SK-N-SH treated with all-trans-retinoic acid at 6 μM for 48 hours (cell line): ENCODE measurements at regions not wholly inside any gene's neighbourhood (a gene's known extent, or its start where the extent isn't known, plus 50 kb on each side); places are given as distances from the start of the nearest gene placed in this dataset.

Source experiments
- ATAC-seq: fragments of 200-7000 bp; cut with Tn5 transposase; 3 replicates; pipeline ENCODE4 v1.9.1; 2020; ENCODE audit warnings: mild to moderate bottlenecking, moderate library complexity
- ARNTL ChIP-seq: fragments of 450-650 bp; formaldehyde crosslinking; IDR thresholded peaks from 2 replicates; pipeline ENCODE4 v1.5.0; 2020; ENCODE audit warnings: low read depth, mild to moderate bottlenecking, moderate library complexity, borderline replicate concordance
- CREB5 ChIP-seq: fragments of 250-450 bp; sonication (Bioruptor Pico); IDR thresholded peaks from 2 replicates; pipeline ENCODE4 v1.5.1; 2020; ENCODE audit warnings: low read depth, mild to moderate bottlenecking, moderate library complexity
- ISL1 ChIP-seq: fragments of 250-450 bp; sonication (Bioruptor Pico); IDR thresholded peaks from 2 replicates; pipeline ENCODE4 v2.1.2; 2022; ENCODE audit warnings: mild to moderate bottlenecking, moderate library complexity
- OSR1 ChIP-seq: fragments of 250-450 bp; sonication (Bioruptor Pico); IDR thresholded peaks from 2 replicates; pipeline ENCODE4 v1.8.0; 2022; ENCODE audit warnings: moderate library complexity, mild to moderate bottlenecking, inconsistent platforms
- PATZ1 ChIP-seq: fragments of 250-450 bp; sonication (Bioruptor Pico); IDR thresholded peaks from 2 replicates; pipeline ENCODE4 v1.8.0; 2020; ENCODE audit warnings: mild to moderate bottlenecking, moderate library complexity, borderline replicate concordance
- PPARA ChIP-seq: fragments of 250-450 bp; sonication (Bioruptor Pico); IDR thresholded peaks from 2 replicates; pipeline ENCODE4 v1.5.0; 2020; ENCODE audit warnings: mild to moderate bottlenecking, borderline replicate concordance
- RARB ChIP-seq: fragments of 250-450 bp; sonication (Bioruptor Pico); IDR thresholded peaks from 2 replicates; pipeline ENCODE4 v1.8.0; 2021; ENCODE audit warnings: mild to moderate bottlenecking, moderate library complexity
- SNAI2 ChIP-seq: fragments of 250-450 bp; sonication (Bioruptor Pico); IDR thresholded peaks from 2 replicates; pipeline ENCODE4 v1.5.0; 2020; ENCODE audit warnings: mild to moderate bottlenecking, moderate library complexity
- TCF4 ChIP-seq: fragments of 250-450 bp; sonication (Bioruptor Pico); IDR thresholded peaks from 2 replicates; pipeline ENCODE4 v1.8.0; 2021; ENCODE audit warnings: mild to moderate bottlenecking, moderate library complexity, borderline replicate concordance
- TOX ChIP-seq: fragments of 250-450 bp; sonication (Bioruptor Pico); IDR thresholded peaks from 2 replicates; pipeline ENCODE4 v1.8.0; 2021; ENCODE audit warnings: mild to moderate bottlenecking, moderate library complexity, borderline replicate concordance
- TSHZ2 ChIP-seq: fragments of 250-450 bp; sonication (Bioruptor Pico); IDR thresholded peaks from 2 replicates; pipeline ENCODE4 v1.5.0; 2020; ENCODE audit warnings: mild to moderate bottlenecking, moderate library complexity
- ZC3H10 ChIP-seq: fragments of 250-450 bp; sonication (Bioruptor Pico); IDR thresholded peaks from 2 replicates; pipeline ENCODE4 v1.5.1; 2021; ENCODE audit warnings: mild to moderate bottlenecking, moderate library complexity
- ZFP30 ChIP-seq: fragments of 450-650 bp; formaldehyde crosslinking; IDR thresholded peaks from 2 replicates; pipeline ENCODE4 v1.5.0; 2022; ENCODE audit warnings: mild to moderate bottlenecking, moderate library complexity
- ZNF565 ChIP-seq: fragments of 450-650 bp; formaldehyde crosslinking; conservative IDR thresholded peaks from 2 replicates; pipeline ENCODE4 v1.5.0; 2020; ENCODE audit warnings: low read depth, mild to moderate bottlenecking, moderate library complexity
- ZNF70 ChIP-seq: fragments of 450-650 bp; formaldehyde crosslinking; IDR thresholded peaks from 2 replicates; pipeline ENCODE4 v1.5.0; 2020; ENCODE audit warnings: mild to moderate bottlenecking, moderate library complexity
- ZNF8 ChIP-seq: fragments of 450-650 bp; formaldehyde crosslinking; IDR thresholded peaks from 2 replicates; pipeline ENCODE4 v1.5.0; 2020; ENCODE audit warnings: mild to moderate bottlenecking, moderate library complexity
- TF ChIP-seq, protein P1 (sequence below): fragments of 250-450 bp; sonication (Bioruptor Pico); IDR thresholded peaks from 2 replicates; pipeline ENCODE4 v1.8.0; 2021; ENCODE audit warnings: low read depth, mild to moderate bottlenecking, moderate library complexity, borderline replicate concordance
- TF ChIP-seq, protein P2 (sequence below): fragments of 250-450 bp; sonication (Bioruptor Pico); IDR thresholded peaks from 2 replicates; pipeline ENCODE4 v1.5.1; 2021; ENCODE audit warnings: mild to moderate bottlenecking, moderate library complexity

DNA sequence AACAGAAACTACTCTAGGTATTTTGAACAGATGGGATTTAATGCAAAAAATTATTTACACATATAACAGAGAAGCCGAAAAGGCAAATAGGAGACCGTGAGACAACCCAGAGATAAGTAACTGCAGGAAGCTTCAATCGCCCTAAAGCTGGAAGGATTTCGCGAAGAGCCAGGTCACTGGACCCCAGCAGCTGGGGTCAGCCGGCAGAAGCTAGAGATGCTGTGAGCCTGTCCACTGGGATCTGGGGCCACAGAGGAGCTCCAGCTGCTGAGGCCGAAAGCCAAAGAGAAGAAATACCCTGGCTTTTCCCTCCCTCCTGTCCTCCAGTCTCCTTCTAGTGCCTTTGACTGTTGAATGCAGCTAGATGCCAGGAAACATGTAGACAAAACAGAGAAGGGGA lies 192.8 kb upstream of the BCOR start:
- TF ChIP-seq ARNTL (CRISPR knock-in tag) = no peak
- no peak for TF ChIP-seq ZNF565 (CRISPR knock-in tag)
- no peak for TF ChIP-seq ZNF8 (CRISPR knock-in tag)
- no peak for TF ChIP-seq ZC3H10 (CRISPR knock-in tag)
- TF ChIP-seq TCF4 = no peak
- TF ChIP-seq SNAI2 = no peak
- no peak for TF ChIP-seq PATZ1 (CRISPR knock-in tag)
- no peak for TF ChIP-seq ISL1 (CRISPR knock-in tag)
- no peak for TF ChIP-seq TSHZ2 (CRISPR knock-in tag)
- TF ChIP-seq PPARA (CRISPR knock-in tag) = no peak
- no peak for TF ChIP-seq RARB
- no peak for TF ChIP-seq ZFP30 (CRISPR knock-in tag)
- TF ChIP-seq OSR1 (CRISPR knock-in tag) = no peak
- TF ChIP-seq, protein P1, sequence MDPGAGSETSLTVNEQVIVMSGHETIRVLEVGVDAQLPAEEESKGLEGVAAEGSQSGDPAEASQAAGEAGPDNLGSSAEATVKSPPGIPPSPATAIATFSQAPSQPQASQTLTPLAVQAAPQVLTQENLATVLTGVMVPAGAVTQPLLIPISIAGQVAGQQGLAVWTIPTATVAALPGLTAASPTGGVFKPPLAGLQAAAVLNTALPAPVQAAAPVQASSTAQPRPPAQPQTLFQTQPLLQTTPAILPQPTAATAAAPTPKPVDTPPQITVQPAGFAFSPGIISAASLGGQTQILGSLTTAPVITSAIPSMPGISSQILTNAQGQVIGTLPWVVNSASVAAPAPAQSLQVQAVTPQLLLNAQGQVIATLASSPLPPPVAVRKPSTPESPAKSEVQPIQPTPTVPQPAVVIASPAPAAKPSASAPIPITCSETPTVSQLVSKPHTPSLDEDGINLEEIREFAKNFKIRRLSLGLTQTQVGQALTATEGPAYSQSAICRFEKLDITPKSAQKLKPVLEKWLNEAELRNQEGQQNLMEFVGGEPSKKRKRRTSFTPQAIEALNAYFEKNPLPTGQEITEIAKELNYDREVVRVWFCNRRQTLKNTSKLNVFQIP = no peak
- no peak for ATAC-seq

GRCh38 chrX:40285876-40286275 lies 188.1 kb upstream of the BCOR start:
- TF ChIP-seq RARB = no peak
- TF ChIP-seq TOX (CRISPR knock-in tag) = no peak
- no peak for TF ChIP-seq PPARA (CRISPR knock-in tag)
- TF ChIP-seq PATZ1 (CRISPR knock-in tag) = no peak
- TF ChIP-seq ZFP30 (CRISPR knock-in tag) = no peak
- no peak for TF ChIP-seq ZNF70 (CRISPR knock-in tag)
- TF ChIP-seq SNAI2 = no peak
- TF ChIP-seq ISL1 (CRISPR knock-in tag) = no peak
- no peak for TF ChIP-seq ZC3H10 (CRISPR knock-in tag)
- TF ChIP-seq ZNF8 (CRISPR knock-in tag) = no peak
- no peak for TF ChIP-seq TCF4
- TF ChIP-seq ARNTL (CRISPR knock-in tag) = no peak
- TF ChIP-seq CREB5 (CRISPR knock-in tag) = no peak
- TF ChIP-seq, protein P2, sequence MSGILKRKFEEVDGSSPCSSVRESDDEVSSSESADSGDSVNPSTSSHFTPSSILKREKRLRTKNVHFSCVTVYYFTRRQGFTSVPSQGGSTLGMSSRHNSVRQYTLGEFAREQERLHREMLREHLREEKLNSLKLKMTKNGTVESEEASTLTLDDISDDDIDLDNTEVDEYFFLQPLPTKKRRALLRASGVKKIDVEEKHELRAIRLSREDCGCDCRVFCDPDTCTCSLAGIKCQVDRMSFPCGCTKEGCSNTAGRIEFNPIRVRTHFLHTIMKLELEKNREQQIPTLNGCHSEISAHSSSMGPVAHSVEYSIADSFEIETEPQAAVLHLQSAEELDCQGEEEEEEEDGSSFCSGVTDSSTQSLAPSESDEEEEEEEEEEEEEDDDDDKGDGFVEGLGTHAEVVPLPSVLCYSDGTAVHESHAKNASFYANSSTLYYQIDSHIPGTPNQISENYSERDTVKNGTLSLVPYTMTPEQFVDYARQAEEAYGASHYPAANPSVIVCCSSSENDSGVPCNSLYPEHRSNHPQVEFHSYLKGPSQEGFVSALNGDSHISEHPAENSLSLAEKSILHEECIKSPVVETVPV (CRISPR knock-in tag) = no peak
- TF ChIP-seq TSHZ2 (CRISPR knock-in tag) = no peak
- ATAC-seq = no peak
